ENCODE measurements at regions not wholly inside any gene's neighbourhood (a gene's known extent, or its start where the extent isn't known, plus 50 kb on each side); places are given as distances from the start of the nearest gene placed in this dataset.

- TF ChIP-seq RNF2 (IDR thresholded peaks at IDR 0.05; ENCODE audit: borderline replicate concordance, low read depth, low read length, missing control alignments, poor library complexity, severe bottlenecking) (no peak), KDM5A (IDR thresholded peaks at IDR 0.05; ENCODE audit: low read length) (no peak), BRCA1 (IDR thresholded peaks at IDR 0.05; ENCODE audit: low read depth, low read length) (no peak), RAD21 (IDR thresholded peaks at IDR 0.05 in 1 of 2, conservative IDR thresholded peaks at IDR 0.05 in 1 of 2; ENCODE audit: low read depth in 2 of 2, low read length in 2 of 2) (no peak), FOSL1 (IDR thresholded peaks at IDR 0.05; ENCODE audit: insufficient read depth, low read depth, low read length) (no peak), KDM4A (IDR thresholded peaks at IDR 0.05; ENCODE audit: low read depth, low read length, severe bottlenecking) (no peak)
Observed at GRCh38 chr11:122181372-122181771, 65.4 kb upstream of the BLID start (continued).

Data from H1 (cell line).